ENCODE measurements at regions not wholly inside any gene's neighbourhood (a gene's known extent, or its start where the extent isn't known, plus 50 kb on each side); places are given as distances from the start of the nearest gene placed in this dataset.

- no peak for TF ChIP-seq CTCF (IDR thresholded peaks at IDR 0.05; ENCODE audit: insufficient read depth, low read length, poor library complexity, severe bottlenecking)
- Histone ChIP-seq H3K27me3 (ENCODE audit: control insufficient read depth, insufficient read depth, low read length) (no peaks in the 10 kb centered on the region), H3K4me3 (ENCODE audit: low read depth, low read length) (no peak overlapping the region), H3K36me3 (ENCODE audit: control insufficient read depth, insufficient read depth, low read length) (no peaks in the 10 kb centered on the region)
- DNase-seq (ENCODE audit: low read depth) = no peak
Observed at GRCh38 chr6:156617941-156618340, 159.2 kb upstream of the ARID1B start.

GRCh38 chr6:156617376-156617775 lies 159.8 kb upstream of the ARID1B start:
- Histone ChIP-seq H3K27me3 (ENCODE audit: control insufficient read depth, insufficient read depth, low read length) (no peaks in the 10 kb centered on the region), H3K4me3 (ENCODE audit: low read depth, low read length) (no peak overlapping the region), H3K36me3 (ENCODE audit: control insufficient read depth, insufficient read depth, low read length) (no peaks in the 10 kb centered on the region)
- DNase-seq (ENCODE audit: low read depth) = peak; percentile 50
- TF ChIP-seq CTCF (IDR thresholded peaks at IDR 0.05; ENCODE audit: insufficient read depth, low read length, poor library complexity, severe bottlenecking) = no peak

- DNase-seq (ENCODE audit: low read depth) = no peak
- Histone ChIP-seq H3K27me3 (ENCODE audit: control insufficient read depth, insufficient read depth, low read length) (no peaks in the 10 kb centered on the region), H3K36me3 (ENCODE audit: control insufficient read depth, insufficient read depth, low read length) (no peaks in the 10 kb centered on the region), H3K4me3 (ENCODE audit: low read depth, low read length) (no peak overlapping the region)
- TF ChIP-seq CTCF (IDR thresholded peaks at IDR 0.05; ENCODE audit: insufficient read depth, low read length, poor library complexity, severe bottlenecking) = no peak
Observed at GRCh38 chr6:156616495-156616894, 160.7 kb upstream of the ARID1B start.

GRCh38 chr6:156613996-156614395 lies 163.2 kb upstream of the ARID1B start:
- Histone ChIP-seq H3K36me3 (ENCODE audit: control insufficient read depth, insufficient read depth, low read length) (no peaks in the 10 kb centered on the region), H3K27me3 (ENCODE audit: control insufficient read depth, insufficient read depth, low read length) (no peaks in the 10 kb centered on the region), H3K4me3 (ENCODE audit: low read depth, low read length) (no peak overlapping the region)
- no peak for TF ChIP-seq CTCF (IDR thresholded peaks at IDR 0.05; ENCODE audit: insufficient read depth, low read length, poor library complexity, severe bottlenecking)
- DNase-seq (ENCODE audit: low read depth) = no peak

GRCh38 chr6:156612361-156612760 lies 164.8 kb upstream of the ARID1B start:
- Histone ChIP-seq H3K27me3 (ENCODE audit: control insufficient read depth, insufficient read depth, low read length) (no peaks in the 10 kb centered on the region), H3K4me3 (ENCODE audit: low read depth, low read length) (no peak overlapping the region), H3K36me3 (ENCODE audit: control insufficient read depth, insufficient read depth, low read length) (no peaks in the 10 kb centered on the region)
- DNase-seq (ENCODE audit: low read depth) = no peak
- TF ChIP-seq CTCF (IDR thresholded peaks at IDR 0.05; ENCODE audit: insufficient read depth, low read length, poor library complexity, severe bottlenecking) = no peak

- no peaks in the 10 kb centered on the region for H3K27me3 ChIP-seq (ENCODE audit: control insufficient read depth, insufficient read depth, low read length)
- no peaks in the 10 kb centered on the region for H3K36me3 ChIP-seq (ENCODE audit: control insufficient read depth, insufficient read depth, low read length)
- DNase-seq (ENCODE audit: low read depth) = no peak
- no peak for TF ChIP-seq CTCF (IDR thresholded peaks at IDR 0.05; ENCODE audit: insufficient read depth, low read length, poor library complexity, severe bottlenecking)
- no peak overlapping the region for H3K4me3 ChIP-seq (ENCODE audit: low read depth, low read length)
Observed at GRCh38 chr6:156602066-156602385, 175.2 kb upstream of the ARID1B start.
